ENCODE measurements at regions not wholly inside any gene's neighbourhood (a gene's known extent, or its start where the extent isn't known, plus 50 kb on each side); places are given as distances from the start of the nearest gene placed in this dataset.

DNA sequence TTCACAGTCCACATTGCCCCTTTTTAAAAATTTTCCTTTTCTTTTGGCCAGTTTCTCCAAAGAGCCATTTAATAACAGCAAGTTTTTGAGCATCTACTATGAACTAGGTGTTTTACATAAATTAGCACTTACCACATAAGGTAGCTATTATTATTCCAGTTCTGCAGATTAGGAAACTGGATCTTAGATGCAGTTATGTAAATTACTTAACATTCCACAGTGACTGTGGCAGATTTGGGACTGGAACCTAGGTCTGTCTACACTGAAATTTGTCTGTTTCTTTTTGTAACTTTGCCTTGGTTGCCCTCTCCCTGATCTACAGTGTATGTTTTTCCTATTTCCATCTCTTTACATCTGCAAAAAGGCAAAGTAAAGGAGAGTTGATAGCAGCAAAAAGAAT, 164.8 kb upstream of the ATP1B1 start:
- 0 out of 2 replicates have a peak, but pooled peaks cover 3% of the 10 kb centered on the region for H3K4me1 ChIP-seq (ENCODE audit: insufficient read depth, low read length)
- no peaks in the 10 kb centered on the region for H3K9me3 ChIP-seq (ENCODE audit: insufficient read depth, low read depth, low read length)
- no peaks in the 10 kb centered on the region for H3K36me3 ChIP-seq (ENCODE audit: insufficient read depth, low read length)
- no peak overlapping the region for H3K27ac ChIP-seq (ENCODE audit: low read depth, low read length)
- no peak overlapping the region for H3K4me3 ChIP-seq (ENCODE audit: low read length)
- H3K9ac ChIP-seq (ENCODE audit: low read depth, low read length) = no peak overlapping the region
- H3K27me3 ChIP-seq (ENCODE audit: insufficient read depth, low read length) = no peaks in the 10 kb centered on the region

GRCh38 chr1:168942165-168942564, 164.3 kb upstream of the ATP1B1 start:
- 96% methylated on average over 2 of the region's 2 CpGs for WGBS
- no peaks in the 10 kb centered on the region for H3K27me3 ChIP-seq (ENCODE audit: insufficient read depth, low read length)
- H3K9me3 ChIP-seq (ENCODE audit: insufficient read depth, low read depth, low read length) = no peaks in the 10 kb centered on the region
- no peak overlapping the region for H3K4me3 ChIP-seq (ENCODE audit: low read length)
- no peak overlapping the region for H3K27ac ChIP-seq (ENCODE audit: low read depth, low read length)
- no peak overlapping the region for H3K9ac ChIP-seq (ENCODE audit: low read depth, low read length)
- no peaks in the 10 kb centered on the region for H3K36me3 ChIP-seq (ENCODE audit: insufficient read depth, low read length)
- H3K4me1 ChIP-seq (ENCODE audit: insufficient read depth, low read length) = 0 out of 2 replicates have a peak, but pooled peaks cover 3% of the 10 kb centered on the region

GRCh38 chr1:168945870-168946269, 160.6 kb upstream of the ATP1B1 start:
- H3K4me3 ChIP-seq (ENCODE audit: low read length) = no peak overlapping the region
- no peaks in the 10 kb centered on the region for H3K27me3 ChIP-seq (ENCODE audit: insufficient read depth, low read length)
- H3K9me3 ChIP-seq (ENCODE audit: insufficient read depth, low read depth, low read length) = no peaks in the 10 kb centered on the region
- no peaks in the 10 kb centered on the region for H3K36me3 ChIP-seq (ENCODE audit: insufficient read depth, low read length)
- no peak overlapping the region for H3K9ac ChIP-seq (ENCODE audit: low read depth, low read length)
- no peak overlapping the region for H3K27ac ChIP-seq (ENCODE audit: low read depth, low read length)
- WGBS = 87% methylated on average over 3 of the region's 3 CpGs
- 0 out of 2 replicates have a peak, but pooled peaks cover 3% of the 10 kb centered on the region for H3K4me1 ChIP-seq (ENCODE audit: insufficient read depth, low read length)

GRCh38 chr1:168947041-168947440, 159.4 kb upstream of the ATP1B1 start:
- WGBS = 100% methylated on average over 2 of the region's 2 CpGs
- no peaks in the 10 kb centered on the region for H3K27me3 ChIP-seq (ENCODE audit: insufficient read depth, low read length)
- H3K36me3 ChIP-seq (ENCODE audit: insufficient read depth, low read length) = no peaks in the 10 kb centered on the region

DNA sequence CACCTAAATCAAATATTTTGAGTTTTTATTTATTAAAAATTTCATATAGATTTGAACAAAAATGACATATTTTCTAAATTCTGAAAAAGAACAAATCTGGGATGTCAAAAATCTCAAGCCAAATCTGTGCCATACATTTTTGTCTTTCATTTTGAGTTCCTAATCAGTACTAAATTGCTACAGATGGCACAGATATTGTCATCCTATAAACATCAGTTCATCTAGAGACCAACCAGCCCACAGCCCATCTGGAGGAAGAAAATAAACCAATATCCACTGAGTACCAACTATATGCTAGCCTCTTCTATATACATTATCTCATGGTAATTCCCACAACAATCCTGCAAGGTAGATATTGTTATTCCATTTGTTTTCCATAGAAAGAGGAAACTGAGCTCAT, 156.8 kb upstream of the ATP1B1 start:
- H3K27me3 ChIP-seq (ENCODE audit: insufficient read depth, low read length) = no peaks in the 10 kb centered on the region
- no peaks in the 10 kb centered on the region for H3K36me3 ChIP-seq (ENCODE audit: insufficient read depth, low read length)
- no peak overlapping the region for H3K4me3 ChIP-seq (ENCODE audit: low read length)
- no peaks in the 10 kb centered on the region for H3K9me3 ChIP-seq (ENCODE audit: insufficient read depth, low read depth, low read length)
- no peaks in the 10 kb centered on the region for H3K4me1 ChIP-seq (ENCODE audit: insufficient read depth, low read length)
- no peak overlapping the region for H3K27ac ChIP-seq (ENCODE audit: low read depth, low read length)
- no peak overlapping the region for H3K9ac ChIP-seq (ENCODE audit: low read depth, low read length)

More at GRCh38 chr1:168947041-168947440, 159.4 kb upstream of the ATP1B1 start:
- no peaks in the 10 kb centered on the region for H3K9me3 ChIP-seq (ENCODE audit: insufficient read depth, low read depth, low read length)
- no peaks in the 10 kb centered on the region for H3K4me1 ChIP-seq (ENCODE audit: insufficient read depth, low read length)
- no peak overlapping the region for H3K9ac ChIP-seq (ENCODE audit: low read depth, low read length)
- H3K27ac ChIP-seq (ENCODE audit: low read depth, low read length) = no peak overlapping the region
- H3K4me3 ChIP-seq (ENCODE audit: low read length) = no peak overlapping the region

- H3K36me3 ChIP-seq (ENCODE audit: insufficient read depth, low read length) = no peaks in the 10 kb centered on the region
- WGBS = 92% methylated on average over 2 of the region's 2 CpGs
- no peaks in the 10 kb centered on the region for H3K27me3 ChIP-seq (ENCODE audit: insufficient read depth, low read length)
- no peak overlapping the region for H3K9ac ChIP-seq (ENCODE audit: low read depth, low read length)
- H3K27ac ChIP-seq (ENCODE audit: low read depth, low read length) = no peak overlapping the region
- H3K4me3 ChIP-seq (ENCODE audit: low read length) = no peak overlapping the region
- no peaks in the 10 kb centered on the region for H3K4me1 ChIP-seq (ENCODE audit: insufficient read depth, low read length)
- no peaks in the 10 kb centered on the region for H3K9me3 ChIP-seq (ENCODE audit: insufficient read depth, low read depth, low read length)
Observed at GRCh38 chr1:168957818-168958217, 148.7 kb upstream of the ATP1B1 start.

- H3K27ac ChIP-seq (ENCODE audit: low read depth, low read length) = no peak overlapping the region
- 88% methylated on average over 4 of the region's 5 CpGs for WGBS
- no peak overlapping the region for H3K9ac ChIP-seq (ENCODE audit: low read depth, low read length)
- H3K9me3 ChIP-seq (ENCODE audit: insufficient read depth, low read depth, low read length) = no peaks in the 10 kb centered on the region
- no peaks in the 10 kb centered on the region for H3K27me3 ChIP-seq (ENCODE audit: insufficient read depth, low read length)
- H3K36me3 ChIP-seq (ENCODE audit: insufficient read depth, low read length) = no peaks in the 10 kb centered on the region
- H3K4me1 ChIP-seq (ENCODE audit: insufficient read depth, low read length) = no peaks in the 10 kb centered on the region
- H3K4me3 ChIP-seq (ENCODE audit: low read length) = no peak overlapping the region
Observed at GRCh38 chr1:168958562-168959289, 147.8 kb upstream of the ATP1B1 start.

- no peaks in the 10 kb centered on the region for H3K4me1 ChIP-seq (ENCODE audit: insufficient read depth, low read length)
- WGBS = 97% methylated on average over 2 of the region's 2 CpGs
Observed at GRCh38 chr1:168959382-168959781, 147.1 kb upstream of the ATP1B1 start.

GRCh38 chr1:168960114-168960513, 146.4 kb upstream of the ATP1B1 start:
- Histone ChIP-seq H3K9ac (ENCODE audit: low read depth, low read length) (no peak overlapping the region), H3K27ac (ENCODE audit: low read depth, low read length) (no peak overlapping the region), H3K36me3 (ENCODE audit: insufficient read depth, low read length) (no peaks in the 10 kb centered on the region), H3K9me3 (ENCODE audit: insufficient read depth, low read depth, low read length) (no peaks in the 10 kb centered on the region), H3K27me3 (ENCODE audit: insufficient read depth, low read length) (no peaks in the 10 kb centered on the region), H3K4me1 (ENCODE audit: insufficient read depth, low read length) (no peaks in the 10 kb centered on the region), H3K4me3 (ENCODE audit: low read length) (no peak overlapping the region)
- WGBS = 100% methylated on average over 1 of the region's 1 CpG

More at GRCh38 chr1:168959382-168959781, 147.1 kb upstream of the ATP1B1 start:
- Histone ChIP-seq H3K27me3 (ENCODE audit: insufficient read depth, low read length) (no peaks in the 10 kb centered on the region), H3K36me3 (ENCODE audit: insufficient read depth, low read length) (no peaks in the 10 kb centered on the region), H3K9me3 (ENCODE audit: insufficient read depth, low read depth, low read length) (no peaks in the 10 kb centered on the region), H3K9ac (ENCODE audit: low read depth, low read length) (no peak overlapping the region), H3K27ac (ENCODE audit: low read depth, low read length) (no peak overlapping the region), H3K4me3 (ENCODE audit: low read length) (no peak overlapping the region)

DNA sequence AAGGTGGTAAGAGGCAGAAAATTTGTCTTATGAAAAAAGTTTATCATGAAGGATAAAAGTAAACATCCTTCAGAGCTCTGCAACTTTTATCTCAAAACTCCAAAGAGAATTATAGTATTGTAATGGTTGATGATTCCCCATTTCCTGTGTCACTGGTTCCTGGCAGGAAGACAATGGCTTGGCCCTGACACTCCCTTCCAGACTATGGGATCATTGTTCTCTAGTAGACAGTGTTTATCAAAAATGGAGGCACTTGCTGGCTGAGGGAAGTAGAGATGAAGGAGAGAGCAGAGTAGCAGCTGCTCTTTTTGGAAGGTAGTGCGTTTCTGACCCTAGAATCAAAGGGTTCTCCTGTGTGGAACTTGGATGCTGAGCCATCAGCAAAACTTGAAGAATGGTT, 145.9 kb upstream of the ATP1B1 start:
- 92% methylated on average over 1 of the region's 1 CpG for whole genome bisulfite sequencing
- Histone ChIP-seq H3K27ac (ENCODE audit: low read depth, low read length) (no peak overlapping the region), H3K9ac (ENCODE audit: low read depth, low read length) (no peak overlapping the region), H3K27me3 (ENCODE audit: insufficient read depth, low read length) (no peaks in the 10 kb centered on the region), H3K9me3 (ENCODE audit: insufficient read depth, low read depth, low read length) (no peaks in the 10 kb centered on the region), H3K4me1 (ENCODE audit: insufficient read depth, low read length) (no peaks in the 10 kb centered on the region), H3K4me3 (ENCODE audit: low read length) (no peak overlapping the region), H3K36me3 (ENCODE audit: insufficient read depth, low read length) (no peaks in the 10 kb centered on the region)

GRCh38 chr1:168963601-168964000, 142.9 kb upstream of the ATP1B1 start:
- H3K9me3 ChIP-seq (ENCODE audit: insufficient read depth, low read depth, low read length) = no peaks in the 10 kb centered on the region
- H3K4me3 ChIP-seq (ENCODE audit: low read length) = no peak overlapping the region
- H3K27me3 ChIP-seq (ENCODE audit: insufficient read depth, low read length) = no peaks in the 10 kb centered on the region
- no peaks in the 10 kb centered on the region for H3K4me1 ChIP-seq (ENCODE audit: insufficient read depth, low read length)
- WGBS = 91% methylated on average over 2 of the region's 2 CpGs
- H3K27ac ChIP-seq (ENCODE audit: low read depth, low read length) = no peak overlapping the region
- H3K9ac ChIP-seq (ENCODE audit: low read depth, low read length) = no peak overlapping the region
- no peaks in the 10 kb centered on the region for H3K36me3 ChIP-seq (ENCODE audit: insufficient read depth, low read length)

DNA sequence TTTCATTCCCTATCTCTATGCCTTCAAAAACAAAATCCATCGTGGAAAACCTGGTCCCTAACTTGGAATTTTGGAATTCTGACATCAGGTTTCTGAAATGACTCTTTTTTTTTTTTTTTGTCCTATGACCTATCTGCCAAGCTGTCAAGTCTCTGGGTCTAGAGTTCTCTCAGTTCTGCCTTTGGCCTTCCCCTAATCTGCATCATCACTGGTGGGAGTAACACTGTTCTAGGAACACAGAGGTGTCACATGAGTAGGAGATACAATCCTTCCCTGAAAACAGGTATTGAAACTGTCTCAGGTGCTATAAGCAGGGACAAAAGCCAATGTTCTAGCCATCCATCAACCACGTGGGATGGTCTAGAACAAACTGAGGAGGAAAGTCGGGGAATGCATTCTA, 142.0 kb upstream of the ATP1B1 start:
- Histone ChIP-seq H3K27me3 (ENCODE audit: insufficient read depth, low read length) (no peaks in the 10 kb centered on the region), H3K27ac (ENCODE audit: low read depth, low read length) (no peak overlapping the region), H3K36me3 (ENCODE audit: insufficient read depth, low read length) (no peaks in the 10 kb centered on the region), H3K4me1 (ENCODE audit: insufficient read depth, low read length) (no peaks in the 10 kb centered on the region), H3K4me3 (ENCODE audit: low read length) (no peak overlapping the region), H3K9me3 (ENCODE audit: insufficient read depth, low read depth, low read length) (no peaks in the 10 kb centered on the region), H3K9ac (ENCODE audit: low read depth, low read length) (no peak overlapping the region)
- 84% methylated on average over 3 of the region's 3 CpGs for WGBS

Data from HUES64 (cell line).